Adrenal gland (tissue), 9 donors: ENCODE measurements at regions not wholly inside any gene's neighbourhood (a gene's known extent, or its start where the extent isn't known, plus 50 kb on each side); places are given as distances from the start of the nearest gene placed in this dataset.

Experiments used
- DNase-seq, 7 donors: peaks; one replicate each; pipeline ENCODE4 v3.0.0-alpha.2; 2019 to 2020
- H3K27ac ChIP-seq, 5 donors: fragments of 200-600 bp; sonication (generic) in 4 of 5; 1 replicate in 3 of 5; 2 replicates in 2 of 5; pipeline versions ENCODE4 v1.5.1 to v1.8.0; 2016 to 2020; ENCODE audit warnings: mild to moderate bottlenecking in 1 of 5
- H3K27me3 ChIP-seq: fragments of 200-600 bp; 2 replicates; pipeline ENCODE4 v1.8.0; 2021
- H3K36me3 ChIP-seq, 2 donors: fragments of 200-600 bp; replicated peaks in 1 of 2; 1 replicate in 1 of 2; 2 replicates in 1 of 2; pipeline versions ENCODE4 v1.5.1 to v1.8.0; 2018 to 2022
- H3K4me1 ChIP-seq, 2 donors: fragments of 200-600 bp; replicated peaks in 1 of 2; 1 replicate in 1 of 2; 2 replicates in 1 of 2; pipeline versions ENCODE4 v1.5.1 to v1.8.0; 2018 to 2021
- H3K4me3 ChIP-seq, 4 donors: fragments of 200-600 bp; sonication (generic) in 3 of 4; one replicate each; pipeline ENCODE4 v1.5.1; 2016 to 2018
- H3K9me3 ChIP-seq, 3 donors: fragments of 200-600 bp; sonication (generic) in 1 of 3; replicated peaks in 1 of 3; 1 replicate in 2 of 3; 2 replicates in 1 of 3; pipeline versions ENCODE4 v1.5.1 to v1.8.0; 2016 to 2021
- CTCF ChIP-seq, 6 experiments: fragments of 450-650 bp in 4 of 6; fragments of 200-600 bp in 2 of 6; sonication (generic) in 1 of 6; IDR thresholded peaks; 1 replicate in 5 of 6; 2 replicates in 1 of 6; pipeline versions ENCODE4 v1.5.1 to v1.8.0; 2016 to 2021; ENCODE audit warnings: antibody characterized with exemption in 6 of 6, mild to moderate bottlenecking in 2 of 6, moderate library complexity in 1 of 6
- POLR2A ChIP-seq, 2 donors: fragments of 450-650 bp; IDR thresholded peaks; one replicate each; pipeline ENCODE4 v1.6.1; 2017; ENCODE audit warnings: antibody characterized with exemption in 2 of 2, mild to moderate bottlenecking in 2 of 2, moderate library complexity in 1 of 2
- WGBS, 4 donors: extraction: QIAGEN DNeasy Blood & Tissue Kit in 2 of 4; methylation state at CpG; one replicate each; pipeline versions ENCODE4 v1.1.5 to v1.1.7; 2013 to 2017; 5-methylcytosine and 5-hydroxymethylcytosine counted together
- intact Hi-C, 2 donors: fragments of 100-400 bp; cut with DNase I; formaldehyde crosslinking; loops; one replicate each; pipeline versions ENCODE4 v1.14.1 to v1.15.0; 2022 to 2023
- donor health status: healthy with polysubstance abuse.
- donor health status: Bipolar disorder and iron deficiency.
- donor health status: DM: yes; HTN: yes; CAD: no.
- donor health status: DM: no; HTN: no; CAD: no.
- donor health status: DM: no; HTN: no; CAD: no.

GRCh38 chr6:93136111-93136510 lies 283.2 kb downstream of the EPHA7 start:
- Histone ChIP-seq H3K27ac (no peak overlapping the region), H3K4me3 (no peak overlapping the region), H3K36me3 (no peaks in the 10 kb centered on the region), H3K27me3 (no peaks in the 10 kb centered on the region), H3K9me3 (no peaks in the 10 kb centered on the region), H3K4me1 (no peaks in the 10 kb centered on the region)
- TF ChIP-seq POLR2A (IDR thresholded peaks at IDR 0.05) (no peak), CTCF (IDR thresholded peaks at IDR 0.05) (no peak)
- DNase-seq = no peak
- WGBS, 4 donors = 67 to 89% (median 83%) methylated on average over 2 of the region's 2 CpGs
- intact Hi-C loops = no loop called here

GRCh38 chr6:93124006-93124632 lies 295.2 kb downstream of the EPHA7 start:
- Histone ChIP-seq H3K36me3 (no peaks in the 10 kb centered on the region), H3K4me1 (no peaks in the 10 kb centered on the region), H3K27me3 (no peaks in the 10 kb centered on the region), H3K9me3 (no peaks in the 10 kb centered on the region), H3K4me3 (no peak overlapping the region), H3K27ac (no peak overlapping the region)
- WGBS, 4 donors = 60 to 80% (median 70%) methylated on average over 2 of the region's 2 CpGs
- DNase-seq = no peak
- TF ChIP-seq CTCF (IDR thresholded peaks at IDR 0.05) (no peak), POLR2A (IDR thresholded peaks at IDR 0.05) (no peak)
- intact Hi-C loops = no loop called here

- 76 to 83% (median 83%) methylated on average over 2 of the region's 2 CpGs for WGBS, 4 donors
- TF ChIP-seq CTCF (IDR thresholded peaks at IDR 0.05) = no peak
- TF ChIP-seq POLR2A (IDR thresholded peaks at IDR 0.05) = no peak
- Histone ChIP-seq H3K36me3 (no peaks in the 10 kb centered on the region), H3K4me3 (no peak overlapping the region), H3K27ac (no peak overlapping the region), H3K4me1 (no peaks in the 10 kb centered on the region), H3K27me3 (no peaks in the 10 kb centered on the region), H3K9me3 (no peaks in the 10 kb centered on the region)
- DNase-seq = no peak
- intact Hi-C loops = no loop called here
Observed at GRCh38 chr6:93123585-93123984, 295.8 kb downstream of the EPHA7 start.

- TF ChIP-seq POLR2A (IDR thresholded peaks at IDR 0.05) (no peak), CTCF (IDR thresholded peaks at IDR 0.05) (no peak)
- no peak for DNase-seq
- intact Hi-C loops = no loop called here
- H3K9me3 ChIP-seq = no peaks in the 10 kb centered on the region
- H3K4me3 ChIP-seq = no peak overlapping the region
- H3K4me1 ChIP-seq = no peaks in the 10 kb centered on the region
- no peaks in the 10 kb centered on the region for H3K36me3 ChIP-seq
- no peaks in the 10 kb centered on the region for H3K27me3 ChIP-seq
- WGBS, 4 donors = 81 to 93% (median 87%) methylated on average over 1 of the region's 1 CpG
- H3K27ac ChIP-seq = no peak overlapping the region
Observed at GRCh38 chr6:93120154-93120742, 299.1 kb downstream of the EPHA7 start.
